Kidney epithelial cell (primary cell): ENCODE measurements at regions not wholly inside any gene's neighbourhood (a gene's known extent, or its start where the extent isn't known, plus 50 kb on each side); places are given as distances from the start of the nearest gene placed in this dataset.

ENCODE experiments used
- DNase-seq: peaks from one replicate; pipeline ENCODE4 v3.0.0-alpha.2; 2010; ENCODE audit warnings: low read depth
- H3K27me3 ChIP-seq: 2 replicates; pipeline ENCODE4 v1.6.0; 2011; ENCODE audit warnings: low read length; ENCODE audit not compliant: control insufficient read depth, insufficient read depth
- H3K36me3 ChIP-seq: 2 replicates; pipeline ENCODE4 v1.5.1; 2011; ENCODE audit warnings: low read length; ENCODE audit not compliant: control insufficient read depth, insufficient read depth
- H3K4me3 ChIP-seq: 2 replicates; pipeline ENCODE4 v1.5.1; 2011; ENCODE audit warnings: low read depth, mild to moderate bottlenecking, control low read depth, low read length
- CTCF ChIP-seq: IDR thresholded peaks from 2 replicates; pipeline ENCODE4 v1.5.1; 2011; ENCODE audit warnings: mild to moderate bottlenecking, moderate library complexity, low read length, control low read depth, inconsistent platforms; ENCODE audit not compliant: insufficient read depth, poor library complexity, severe bottlenecking

GRCh38 chr13:62704875-62705274 is 1289.2 kb upstream of the PCDH20 start:
- DNase-seq, result no peak
- Histone ChIP-seq H3K36me3 (no peaks in the 10 kb centered on the region), H3K4me3 (no peak overlapping the region), H3K27me3 (no peaks in the 10 kb centered on the region)
- TF ChIP-seq CTCF, result no peak

GRCh38 chr13:62702502-62702901 is 1286.9 kb upstream of the PCDH20 start:
- no peak for DNase-seq
- no peaks in the 10 kb centered on the region for H3K36me3 ChIP-seq
- TF ChIP-seq CTCF, result no peak
- H3K4me3 ChIP-seq, result no peak overlapping the region
- no peaks in the 10 kb centered on the region for H3K27me3 ChIP-seq

- H3K4me3 ChIP-seq, result no peak overlapping the region
- TF ChIP-seq CTCF, result no peak
- H3K27me3 ChIP-seq, result no peaks in the 10 kb centered on the region
- DNase-seq, result no peak
- no peaks in the 10 kb centered on the region for H3K36me3 ChIP-seq
Measured at GRCh38 chr13:62697701-62698100, 1282.1 kb upstream of the PCDH20 start.

GRCh38 chr13:62696490-62696889 is 1280.8 kb upstream of the PCDH20 start:
- Histone ChIP-seq H3K27me3 (no peaks in the 10 kb centered on the region), H3K36me3 (no peaks in the 10 kb centered on the region), H3K4me3 (no peak overlapping the region)
- DNase-seq, result no peak
- TF ChIP-seq CTCF, result no peak

GRCh38 chr13:62687732-62688131 is 1272.1 kb upstream of the PCDH20 start:
- H3K36me3 ChIP-seq, result no peaks in the 10 kb centered on the region
- DNase-seq, result no peak
- no peak overlapping the region for H3K4me3 ChIP-seq
- TF ChIP-seq CTCF, result no peak
- no peaks in the 10 kb centered on the region for H3K27me3 ChIP-seq

GRCh38 chr13:62684359-62684758 is 1268.7 kb upstream of the PCDH20 start:
- H3K36me3 ChIP-seq, result no peaks in the 10 kb centered on the region
- no peak overlapping the region for H3K4me3 ChIP-seq
- H3K27me3 ChIP-seq, result no peaks in the 10 kb centered on the region
- no peak for TF ChIP-seq CTCF
- no peak for DNase-seq
